GM21786 (cell line): ENCODE measurements at regions not wholly inside any gene's neighbourhood (a gene's known extent, or its start where the extent isn't known, plus 50 kb on each side); places are given as distances from the start of the nearest gene placed in this dataset.
"Not testable (repeated sequence)": the region's sequence is repeated elsewhere in the genome, so short reads cannot be mapped to it uniquely, and the experiment has no call there.

Experiments used
- ATAC-seq: cut with Tn5 transposase; IDR thresholded peaks from one replicate; pipeline ENCODE4 v1.9.1; 2021; ENCODE audit not compliant: unreplicated experiment

DNA sequence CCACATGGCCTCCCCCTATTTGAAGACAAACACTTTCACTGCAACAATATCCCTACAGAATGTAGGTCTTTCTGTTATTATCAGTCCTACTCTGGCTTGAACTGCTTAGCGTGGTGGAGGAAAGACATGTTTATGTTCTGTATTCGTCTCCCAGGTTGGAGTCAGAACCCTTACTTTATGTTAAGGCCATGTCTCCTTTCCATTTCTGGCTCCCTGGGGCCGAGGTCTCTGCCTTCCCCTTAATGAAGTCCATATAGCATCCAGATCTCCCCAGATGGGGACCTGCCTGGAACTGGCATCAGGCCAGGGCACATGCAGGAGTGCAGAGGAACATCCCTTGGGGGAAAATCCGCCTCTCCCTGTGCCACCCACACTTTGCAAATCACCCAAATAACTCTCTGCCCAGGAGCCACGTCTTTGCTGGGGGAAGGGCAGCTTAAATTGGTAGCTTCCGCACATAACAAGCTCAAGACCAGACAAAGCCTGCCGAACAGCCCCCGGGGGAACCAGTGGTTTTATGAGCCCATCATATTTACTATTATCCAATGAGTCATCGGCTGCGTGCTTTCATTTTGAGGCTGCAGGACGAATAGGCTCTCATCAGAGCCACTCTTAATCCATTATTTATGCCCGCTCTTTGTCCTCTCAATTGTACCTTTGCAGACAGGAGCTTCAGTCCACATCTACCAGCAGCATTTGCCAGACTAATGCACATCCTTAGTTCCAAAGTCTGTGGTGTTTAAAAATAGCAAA is 237.0 kb downstream of the UACA start:
- no peak for ATAC-seq

DNA sequence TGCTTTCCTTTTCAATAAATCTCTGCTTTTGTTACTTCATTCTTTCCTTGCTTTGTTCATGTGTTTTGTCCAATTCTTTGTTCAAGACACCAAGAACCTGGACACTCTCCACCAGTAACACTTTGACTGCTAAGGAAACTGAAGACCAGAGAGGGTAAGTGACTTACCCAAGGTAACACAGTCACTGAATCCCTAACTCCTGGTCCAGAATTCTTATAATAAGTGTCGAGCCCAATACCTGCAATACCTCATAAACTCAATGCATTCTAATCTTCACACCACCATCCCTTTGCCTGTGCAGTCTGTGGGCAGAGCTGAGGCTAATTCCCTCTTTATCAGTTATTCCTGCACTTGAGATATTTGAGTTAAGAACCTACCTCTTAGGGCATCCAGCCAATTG is 237.8 kb downstream of the UACA start:
- no peak for ATAC-seq

DNA sequence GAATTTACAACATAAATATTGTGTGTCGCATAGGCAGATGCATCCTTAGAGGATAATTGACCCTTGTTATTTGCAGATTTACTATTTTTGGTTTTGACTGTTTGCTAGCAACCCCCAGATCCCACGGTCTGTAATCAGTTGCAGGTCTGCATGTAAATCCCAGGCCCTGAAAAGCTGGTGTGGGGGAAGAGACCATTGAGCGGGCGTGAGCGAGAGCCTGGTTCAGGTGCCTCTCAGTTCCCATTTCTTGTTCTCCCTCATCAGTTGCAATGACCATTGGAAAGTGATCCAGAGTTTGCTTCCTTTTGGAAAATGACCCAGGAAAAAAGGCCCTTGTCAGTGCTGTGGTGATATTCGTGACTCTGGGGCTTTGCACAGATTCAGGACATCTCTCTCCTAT is 238.9 kb downstream of the UACA start:
- ATAC-seq = no peak

DNA sequence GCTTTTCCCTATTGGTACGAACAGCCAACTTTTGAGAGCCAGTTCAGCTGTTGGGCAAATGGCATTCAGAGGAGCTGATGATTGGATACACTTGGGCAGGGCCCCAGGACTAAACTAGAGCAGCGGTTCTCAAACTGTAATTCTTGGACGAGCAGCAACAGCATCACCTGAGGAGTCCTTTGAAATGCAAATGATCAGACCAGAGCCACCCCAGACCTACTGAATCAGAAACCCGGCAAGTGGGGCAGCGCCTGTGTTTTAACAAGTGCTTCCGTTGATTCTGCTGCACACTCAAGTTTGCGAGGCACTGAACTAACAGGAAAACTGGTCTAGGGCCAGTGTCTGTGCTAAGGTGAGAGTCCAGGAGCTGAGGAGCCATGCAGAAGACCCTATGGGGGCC is 239.7 kb downstream of the UACA start:
- ATAC-seq = no peak

DNA sequence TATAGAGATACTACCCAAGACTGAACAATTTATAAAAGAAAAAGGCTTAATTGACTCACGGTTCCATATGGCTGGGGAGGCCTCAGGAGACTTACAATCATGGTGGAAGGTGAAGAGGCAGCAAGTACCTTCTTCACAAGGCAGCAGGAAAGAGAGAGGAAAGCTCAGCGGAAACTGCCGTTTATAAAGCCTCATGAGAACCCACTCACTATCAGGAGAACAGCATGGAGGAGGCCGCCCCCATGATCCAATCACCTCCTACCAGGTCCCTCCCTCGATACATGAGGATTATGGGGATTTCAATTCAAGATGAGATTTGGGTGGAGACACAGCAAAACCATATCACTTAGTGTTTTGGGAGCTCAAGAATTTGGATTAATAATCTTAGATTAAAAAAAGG is 240.2 kb downstream of the UACA start:
- ATAC-seq = no peak

DNA sequence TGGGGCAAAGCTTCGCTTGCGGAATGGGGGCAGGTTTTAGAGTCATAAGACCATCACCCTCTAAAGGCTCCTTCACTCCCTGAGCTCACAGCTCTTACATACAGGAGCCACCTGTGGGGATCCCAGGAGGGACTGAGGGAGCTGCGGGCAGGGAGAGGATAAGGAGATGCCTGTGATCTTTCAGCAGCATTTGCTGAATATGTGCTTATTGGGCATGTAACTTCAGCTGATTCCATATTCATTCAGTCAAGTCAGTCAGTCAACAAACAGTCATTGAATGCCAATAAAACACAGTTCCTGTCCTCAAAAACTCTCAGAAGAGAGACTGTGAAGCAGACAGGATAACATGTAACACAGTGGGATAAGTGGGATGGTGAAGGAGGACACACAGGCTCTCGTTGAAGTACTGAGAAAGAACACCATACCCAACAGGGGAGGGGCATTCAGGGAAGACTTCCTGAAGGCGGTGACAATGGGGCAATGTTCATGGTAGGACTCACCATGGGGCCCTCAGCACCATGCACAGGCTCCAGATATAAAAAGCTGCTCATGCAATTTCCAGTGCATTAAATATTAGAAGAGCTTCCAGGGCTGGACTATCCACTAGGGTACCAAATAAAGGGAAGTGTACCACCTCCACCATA is 240.9 kb downstream of the UACA start:
- ATAC-seq = no peak

DNA sequence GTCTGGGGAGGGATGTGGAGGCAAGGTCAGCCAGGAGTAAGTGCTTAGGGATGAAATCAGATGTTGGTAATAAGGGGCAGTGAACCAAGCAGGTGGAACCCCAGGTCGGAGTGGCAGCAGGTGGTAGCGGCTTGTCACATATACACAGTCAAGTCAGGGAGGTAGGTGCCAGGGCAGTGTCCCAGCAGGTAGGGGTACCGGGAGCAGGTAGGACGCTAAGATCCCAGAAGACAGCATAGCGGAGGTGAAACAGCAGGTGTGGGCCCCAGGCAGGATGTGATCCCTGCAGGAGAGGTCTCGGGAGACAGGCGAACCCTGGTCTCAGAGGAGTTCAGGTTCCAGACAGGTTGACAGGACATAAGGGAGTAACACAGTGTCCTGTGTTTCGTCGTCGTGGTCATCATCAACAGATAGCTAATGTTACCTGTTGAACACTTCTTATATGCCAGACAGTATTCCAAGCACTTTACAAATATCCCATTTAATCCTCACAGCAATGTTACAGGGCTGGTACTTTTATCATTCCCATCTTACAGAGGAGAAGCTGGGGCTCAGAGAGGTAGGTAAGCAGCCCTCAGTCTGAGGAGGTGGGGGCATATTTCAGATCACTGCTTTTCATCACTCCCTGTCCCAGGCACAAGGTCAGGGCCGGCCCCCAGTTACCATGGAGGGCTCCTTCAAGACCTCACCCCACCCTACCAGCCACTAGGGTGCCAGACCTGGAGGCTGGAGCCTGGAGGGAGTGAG is 241.6 kb downstream of the UACA start:
- ATAC-seq = no peak

DNA sequence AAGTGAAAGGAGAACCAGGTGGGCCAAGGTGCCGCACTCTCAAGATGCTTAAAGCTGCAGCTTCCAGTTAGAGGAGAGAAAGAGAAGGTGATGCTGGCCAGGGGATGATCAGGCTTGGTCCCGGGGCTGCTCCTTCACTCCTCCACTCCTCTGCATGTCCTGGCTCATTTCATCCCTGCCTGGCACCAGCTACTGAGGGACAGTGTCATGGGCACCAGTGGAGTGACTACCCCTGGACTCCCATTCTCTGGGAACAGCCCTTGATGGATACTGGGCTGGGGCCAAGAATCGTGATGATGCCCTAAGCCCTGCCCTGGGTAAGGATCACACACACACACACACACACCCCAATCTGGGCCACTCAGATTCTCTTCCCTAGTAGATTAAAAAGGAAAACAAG is 243.7 kb downstream of the UACA start:
- no peak for ATAC-seq

DNA sequence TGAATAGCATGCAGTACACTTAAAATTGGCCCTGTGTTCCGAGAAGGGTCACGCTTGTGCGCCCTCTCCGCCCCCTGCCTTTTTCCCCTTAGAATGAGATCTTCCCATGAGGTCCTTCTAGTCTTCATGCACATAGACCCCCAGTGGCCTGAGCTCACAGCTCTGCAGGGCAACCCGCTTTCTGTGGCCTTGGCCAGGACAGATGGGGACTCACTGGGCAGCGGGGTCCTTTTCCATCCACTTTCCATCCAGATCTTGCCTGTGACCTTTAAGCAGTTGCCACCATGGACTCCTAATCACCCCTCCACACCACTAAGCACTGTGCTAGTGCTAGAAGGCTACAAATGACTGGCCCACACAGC is 244.4 kb downstream of the UACA start:
- no peak for ATAC-seq

DNA sequence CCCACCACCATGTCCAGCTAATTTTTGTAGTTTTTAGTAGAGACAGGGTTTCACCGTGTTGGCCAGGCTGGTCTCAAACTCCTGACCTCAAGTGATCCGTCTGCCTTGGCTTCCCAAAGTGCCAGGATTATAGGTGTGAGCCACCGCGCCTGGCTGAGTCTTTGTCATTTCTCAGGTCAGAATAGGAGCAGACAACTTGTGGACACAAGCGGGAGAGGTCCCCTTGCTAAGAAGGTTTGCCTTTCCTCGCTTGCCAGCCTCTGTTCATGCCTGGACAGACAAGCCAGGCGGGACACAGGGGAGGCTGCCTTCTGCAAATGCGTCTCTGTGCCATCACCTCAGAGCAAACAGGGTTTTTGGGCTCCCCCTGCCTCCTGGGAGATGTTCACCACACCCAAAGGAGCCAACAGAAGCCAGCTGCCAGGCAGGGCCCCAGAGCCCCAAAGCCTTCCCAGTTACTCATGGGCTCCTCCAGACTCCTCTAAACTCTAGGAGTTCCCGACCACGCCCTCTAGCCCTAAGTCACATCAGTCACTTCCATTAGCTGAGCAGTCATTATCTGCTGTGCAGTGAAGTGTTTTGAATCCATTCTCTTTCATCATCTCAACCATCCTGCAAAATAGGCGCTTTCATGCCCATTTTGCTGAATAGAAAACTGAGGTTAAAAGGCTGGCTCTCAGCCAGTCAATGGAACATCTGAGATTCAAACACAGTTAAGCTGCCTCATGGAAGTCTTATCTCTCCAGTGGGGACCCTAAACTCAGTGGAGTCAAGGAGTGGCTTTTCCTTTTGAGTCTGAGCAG is 245.0 kb downstream of the UACA start:
- ATAC-seq = no peak

DNA sequence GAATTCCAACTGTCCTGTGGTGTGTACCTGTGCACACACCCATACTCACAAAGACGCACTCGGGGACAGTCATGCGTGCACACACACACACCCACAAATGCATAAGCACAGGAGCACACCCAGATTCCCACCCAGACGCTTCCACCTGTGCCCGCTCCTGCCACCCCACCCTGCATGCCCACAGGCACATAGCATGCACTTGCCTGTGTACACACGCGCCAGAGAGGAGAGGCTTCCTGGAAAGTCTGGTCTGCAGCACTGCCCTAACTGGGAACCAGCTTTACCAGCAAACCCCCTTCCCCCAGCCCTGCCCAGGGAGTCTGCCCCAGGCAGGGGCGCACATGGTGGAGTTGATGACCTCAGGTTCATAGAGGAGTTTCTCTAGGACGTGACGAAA is 246.2 kb downstream of the UACA start:
- ATAC-seq = no peak

DNA sequence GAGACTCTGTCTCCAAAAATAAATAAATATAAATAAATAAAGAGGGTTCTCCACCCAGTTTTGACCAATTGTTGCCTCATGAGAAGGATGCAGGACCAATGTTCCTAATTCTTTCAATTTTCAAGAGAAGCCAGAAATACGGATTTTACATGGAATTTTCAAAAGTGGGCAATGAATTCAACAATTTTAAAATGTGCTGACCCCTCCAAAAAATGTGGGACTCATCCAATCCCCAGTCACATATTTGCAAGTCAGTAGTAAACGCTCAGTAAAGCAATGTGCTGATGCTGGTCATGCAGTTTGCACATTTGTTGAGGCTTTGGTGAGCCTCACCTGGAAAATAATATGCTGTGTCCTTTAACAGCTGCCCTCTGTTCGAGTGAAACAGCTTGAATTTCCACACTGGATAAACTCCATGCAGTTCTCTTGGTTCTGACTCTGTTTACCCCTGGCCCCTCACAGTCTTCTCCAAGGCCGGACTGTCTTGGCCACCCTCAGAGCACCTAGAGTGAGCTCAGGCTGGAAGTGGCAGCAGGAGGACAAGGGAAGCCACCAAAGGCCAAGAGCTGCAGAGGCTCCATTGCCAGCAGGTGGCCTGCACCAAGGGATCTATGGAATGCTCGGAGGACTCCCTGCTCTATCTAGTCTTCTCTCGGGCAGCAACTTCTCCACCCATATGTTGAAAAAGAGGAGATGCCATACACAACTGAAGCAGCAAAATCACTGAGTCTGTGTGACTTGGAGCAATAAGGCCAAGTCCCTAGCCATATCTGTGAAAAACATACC is 246.8 kb downstream of the UACA start:
- no peak for ATAC-seq

DNA sequence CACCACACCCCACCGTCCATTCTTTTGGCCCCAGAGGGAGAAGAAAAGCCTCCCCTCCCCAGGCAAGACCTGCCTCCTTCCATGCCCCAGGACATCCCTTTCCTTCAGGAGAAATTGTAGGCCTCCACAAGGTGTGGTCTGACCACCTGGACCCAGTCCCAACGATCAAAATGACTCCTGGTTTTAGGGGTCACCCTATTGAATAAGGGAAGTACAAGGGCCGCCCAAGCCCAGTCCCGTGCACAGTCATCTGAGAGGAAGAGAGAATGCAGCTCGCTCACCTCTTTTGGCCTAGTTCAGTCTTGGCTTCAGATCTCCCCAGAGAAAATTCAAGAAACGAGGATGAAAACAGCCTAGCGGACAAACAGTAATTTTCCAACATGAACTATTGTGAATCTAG is 249.1 kb downstream of the UACA start:
- no peak for ATAC-seq

DNA sequence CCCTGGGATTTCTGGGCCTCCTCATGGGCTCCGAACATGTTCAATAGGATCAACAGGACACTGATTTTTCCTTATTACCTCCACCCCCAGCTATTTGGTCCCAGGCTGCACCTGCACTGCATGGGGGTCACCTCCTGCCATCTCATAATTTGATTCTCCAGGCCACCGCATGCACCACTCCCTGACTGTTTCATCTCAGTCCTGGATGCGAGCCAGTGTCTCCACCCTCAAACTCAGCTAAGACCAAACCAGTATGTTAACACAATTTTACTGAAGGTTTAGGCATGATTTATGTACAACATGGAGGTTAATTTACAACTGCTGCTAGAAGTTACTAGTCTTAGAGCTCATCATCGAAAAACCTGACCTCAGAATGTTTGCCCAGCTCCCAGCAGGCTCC is 249.5 kb downstream of the UACA start:
- ATAC-seq = no peak

DNA sequence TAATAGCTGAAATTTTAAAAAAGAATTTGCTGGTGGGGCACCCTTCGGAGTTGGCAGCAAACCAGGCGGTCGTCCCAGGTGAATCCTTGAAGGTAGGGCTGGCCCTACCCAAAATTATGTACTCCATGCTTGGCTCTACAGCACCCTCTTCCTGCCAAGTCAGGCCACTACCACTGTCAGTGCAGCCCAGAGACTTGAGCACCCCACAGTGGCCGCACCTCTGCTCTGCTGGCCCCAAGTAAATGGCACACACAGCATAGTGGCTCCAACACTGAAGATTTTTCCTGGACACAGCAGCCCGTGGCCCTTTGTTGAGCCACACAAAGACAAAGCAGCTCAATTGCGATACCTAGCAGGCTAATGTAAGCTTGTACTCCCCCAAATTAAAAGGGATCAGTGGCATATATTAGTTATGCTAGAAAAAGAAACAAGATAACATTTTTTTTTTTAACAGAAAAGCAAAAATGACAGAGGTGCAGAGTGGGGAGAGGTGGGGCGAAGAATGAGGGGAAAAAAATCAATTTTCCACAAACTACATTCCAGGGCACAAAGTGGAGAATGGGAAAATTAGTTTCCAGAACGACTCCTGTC is 250.5 kb downstream of the UACA start:
- peak; percentile 59 for ATAC-seq

DNA sequence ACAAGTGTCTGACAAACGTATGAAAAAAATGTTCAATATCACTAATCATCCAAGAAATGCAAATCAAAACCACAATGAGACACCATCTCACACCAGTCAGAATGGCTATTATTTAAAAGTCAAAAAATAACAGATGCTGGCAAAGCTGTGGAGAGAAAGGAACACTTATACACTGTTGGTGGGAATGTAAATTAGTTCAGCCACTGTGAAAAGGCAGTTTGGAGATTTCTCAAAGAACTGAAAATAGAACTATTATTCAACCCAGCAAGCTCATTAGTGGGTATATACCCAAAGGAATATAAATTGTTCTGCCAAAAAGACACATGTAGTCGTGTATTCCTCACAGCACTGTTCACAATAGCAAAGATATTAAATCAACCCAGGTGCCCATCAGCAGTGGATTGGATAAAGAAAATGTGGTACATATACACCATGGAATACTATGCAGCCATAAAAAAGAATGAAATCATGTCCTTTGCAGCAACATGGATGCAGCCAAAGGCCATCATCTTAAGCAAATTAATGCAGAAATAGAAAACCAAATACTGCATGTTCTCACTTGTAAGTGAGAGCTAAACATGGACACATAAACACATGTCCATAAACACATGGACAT is 251.3 kb downstream of the UACA start:
- not testable (repeated sequence) for ATAC-seq

DNA sequence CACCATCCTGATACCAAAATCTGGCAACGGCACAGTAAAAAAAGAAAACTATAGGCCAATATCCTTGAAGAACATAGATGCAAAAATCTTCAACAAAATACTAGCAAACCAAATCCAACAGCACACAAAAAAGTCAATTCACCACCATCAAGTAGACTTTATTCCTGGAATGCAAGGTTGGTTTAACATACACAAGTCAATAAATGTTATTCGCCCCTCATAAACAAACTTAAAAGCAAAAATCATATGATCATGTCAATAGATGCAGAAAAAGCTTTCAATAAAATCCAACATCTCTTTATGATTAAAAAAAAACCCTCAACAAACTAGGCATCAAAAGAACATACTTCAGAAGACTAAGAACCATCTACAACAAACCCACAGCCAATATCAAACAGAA is 252.9 kb downstream of the UACA start:
- no peak for ATAC-seq

DNA sequence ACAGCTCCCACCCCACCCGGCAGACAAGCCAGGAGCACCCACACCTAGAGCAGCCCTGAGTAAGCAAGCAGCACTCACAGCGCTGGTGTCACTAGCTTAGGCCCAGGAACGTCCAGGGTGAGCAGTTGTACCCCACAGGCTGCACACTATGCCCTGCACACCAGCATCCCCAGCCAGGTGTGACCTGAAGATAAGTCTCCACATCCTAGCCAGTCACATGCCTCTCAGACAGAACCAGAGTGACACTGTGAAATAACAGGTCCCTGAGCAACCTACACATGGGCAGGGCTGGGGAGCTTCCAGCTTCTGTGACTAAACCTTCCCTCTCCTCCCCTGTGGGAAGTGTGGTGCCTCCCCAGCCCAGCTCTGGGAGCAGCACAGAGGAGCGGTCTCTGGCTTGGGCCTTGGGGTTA is 253.6 kb downstream of the UACA start:
- ATAC-seq = no peak

DNA sequence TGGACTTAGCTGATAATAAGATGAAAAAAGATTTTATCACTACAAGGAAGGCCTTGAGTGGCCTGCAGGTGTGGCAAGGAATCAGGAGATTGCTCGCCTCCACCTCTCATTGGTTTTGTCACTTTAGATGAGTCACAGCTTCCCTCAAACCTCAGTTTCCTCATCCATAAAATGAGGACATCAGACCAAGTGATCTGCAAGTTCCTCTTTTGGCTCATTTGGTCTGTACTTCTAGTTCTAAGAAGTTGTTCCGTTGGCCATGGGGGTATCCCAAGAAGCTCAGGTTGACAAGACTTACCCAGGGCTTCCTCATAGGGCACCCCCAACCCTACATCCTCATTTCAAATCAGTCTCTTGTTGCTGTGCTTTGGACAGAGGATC is 254.1 kb downstream of the UACA start:
- no peak for ATAC-seq
